DMS53 treated with DMSO at 0.1 percent for 48 hours (cell line): ENCODE measurements at regions not wholly inside any gene's neighbourhood (a gene's known extent, or its start where the extent isn't known, plus 50 kb on each side); places are given as distances from the start of the nearest gene placed in this dataset.
"Not testable (repeated sequence)": the region's sequence is repeated elsewhere in the genome, so short reads cannot be mapped to it uniquely, and the experiment has no call there.

ENCODE experiments used
- DNase-seq: peaks from one replicate; lab custom pipeline; 2025; ENCODE audit not compliant: unreplicated experiment; lab: John Stamatoyannopoulos, UW

DNA sequence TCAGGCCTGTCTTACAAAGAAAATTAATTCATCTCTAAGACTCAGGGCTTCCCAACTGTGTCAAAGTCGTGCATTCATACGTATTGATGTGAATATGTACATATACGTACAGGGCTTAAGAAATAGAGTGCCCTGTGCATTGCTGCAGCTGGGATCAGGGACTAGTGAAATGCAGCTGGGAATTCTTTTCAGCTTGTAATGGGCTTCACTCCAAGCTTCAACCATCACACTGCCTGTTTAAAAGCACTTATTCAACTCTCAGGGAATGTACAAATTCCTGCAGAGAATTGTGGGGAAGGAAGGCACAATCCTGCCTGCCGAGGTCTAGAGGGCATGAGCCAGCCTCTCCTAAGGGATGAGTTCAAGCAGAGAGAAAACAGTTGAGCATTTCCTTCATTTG lies 59.6 kb upstream of the MAN2A1 start:
- no peak for DNase-seq

DNA sequence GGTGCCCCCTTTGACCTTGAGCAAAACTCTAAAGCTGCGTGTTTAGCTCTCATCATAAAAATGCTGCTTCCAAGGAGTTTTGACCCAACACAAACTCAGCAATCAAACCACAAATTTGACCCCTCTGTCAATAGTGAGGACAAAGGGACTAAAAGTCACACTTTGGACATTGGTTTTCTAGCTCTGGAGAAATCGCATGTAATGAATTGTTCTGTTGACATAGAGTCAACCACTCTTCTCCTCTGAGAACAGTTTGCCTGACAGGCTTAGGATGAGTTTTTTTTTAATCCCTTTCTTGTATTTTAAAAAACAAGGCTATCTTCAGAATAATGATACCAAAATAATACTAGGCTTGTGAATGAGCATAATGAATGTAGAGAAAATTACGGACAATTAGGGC lies 61.1 kb upstream of the MAN2A1 start:
- DNase-seq: no peak

DNA sequence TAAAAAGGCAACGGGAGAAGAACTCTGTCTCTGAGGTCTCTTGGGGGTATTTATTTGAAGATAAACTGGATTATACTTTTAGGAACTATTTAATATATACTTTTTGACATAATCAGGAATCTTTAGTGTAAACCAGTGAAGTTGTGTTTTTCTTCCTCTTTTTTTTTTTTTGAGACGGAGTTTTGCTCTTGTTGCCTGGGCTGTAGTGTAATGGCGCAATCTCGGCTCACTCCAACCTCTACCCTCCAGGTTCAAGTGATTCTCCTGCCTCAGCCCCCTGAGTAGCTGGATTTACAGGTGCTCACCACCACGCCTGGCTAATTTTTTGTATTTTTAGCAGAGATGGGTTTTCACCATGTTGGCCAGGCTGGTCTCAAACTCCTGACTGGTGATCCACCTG lies 68.5 kb upstream of the MAN2A1 start:
- DNase-seq: not testable (repeated sequence)

DNA sequence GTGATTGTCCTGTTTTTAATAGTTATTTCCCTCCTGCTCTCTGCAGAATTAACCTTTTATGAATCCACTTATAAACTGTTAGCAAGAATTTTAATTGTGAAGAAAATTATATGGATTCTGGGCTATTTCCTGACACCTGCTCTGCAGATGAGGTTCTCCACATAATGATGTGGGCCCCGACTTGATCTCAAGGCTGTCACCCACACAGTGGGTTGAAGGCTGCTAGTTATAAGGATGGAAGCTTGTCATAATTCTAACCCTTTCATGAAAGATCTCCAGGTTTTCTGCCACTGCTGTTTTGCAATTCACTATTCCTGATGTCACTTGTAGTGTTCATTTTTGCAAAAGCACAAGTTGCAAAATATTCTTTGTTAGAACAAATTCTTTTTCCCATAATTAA lies 69.1 kb upstream of the MAN2A1 start:
- no peak for DNase-seq

DNA sequence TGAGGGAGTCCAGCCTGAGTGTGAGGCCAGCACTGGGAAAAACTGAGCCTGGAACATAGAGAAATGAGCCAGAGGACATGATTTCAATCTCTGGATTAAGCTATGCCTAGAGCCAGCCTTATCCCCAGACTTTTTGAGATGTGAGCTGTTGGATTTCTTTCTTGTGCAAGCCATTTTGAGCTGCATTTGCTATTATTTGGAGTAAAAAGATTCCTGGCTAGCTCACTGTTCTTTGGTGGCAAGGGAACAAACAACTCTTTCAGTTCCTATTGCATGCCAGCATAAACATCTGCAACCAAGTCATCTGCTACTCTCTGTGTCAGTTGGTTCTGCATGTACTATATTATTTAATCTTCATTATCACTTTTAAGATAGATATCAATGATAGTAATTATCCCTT lies 70.1 kb upstream of the MAN2A1 start:
- no peak for DNase-seq

DNA sequence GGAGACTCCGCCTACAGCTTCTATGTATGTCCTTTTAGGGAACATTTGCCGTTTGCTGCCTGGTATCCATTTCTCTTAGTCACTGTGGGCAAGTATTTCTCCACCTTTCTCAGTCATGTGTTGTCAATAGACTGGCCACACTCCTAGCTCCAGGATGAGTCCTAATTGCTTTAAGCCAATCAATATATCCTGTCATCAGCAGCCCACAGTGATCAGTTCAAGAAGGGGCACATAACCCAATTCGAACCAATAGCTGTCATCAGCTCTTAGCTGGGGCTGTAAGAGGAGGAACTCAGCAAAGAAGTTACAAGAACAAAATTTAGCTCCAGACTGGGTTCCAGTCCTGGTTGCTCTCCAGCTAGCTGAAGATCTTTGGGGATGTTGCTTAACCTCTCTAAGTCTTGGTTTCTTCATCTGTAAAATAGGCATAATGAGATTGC lies 70.7 kb upstream of the MAN2A1 start:
- DNase-seq: no peak

DNA sequence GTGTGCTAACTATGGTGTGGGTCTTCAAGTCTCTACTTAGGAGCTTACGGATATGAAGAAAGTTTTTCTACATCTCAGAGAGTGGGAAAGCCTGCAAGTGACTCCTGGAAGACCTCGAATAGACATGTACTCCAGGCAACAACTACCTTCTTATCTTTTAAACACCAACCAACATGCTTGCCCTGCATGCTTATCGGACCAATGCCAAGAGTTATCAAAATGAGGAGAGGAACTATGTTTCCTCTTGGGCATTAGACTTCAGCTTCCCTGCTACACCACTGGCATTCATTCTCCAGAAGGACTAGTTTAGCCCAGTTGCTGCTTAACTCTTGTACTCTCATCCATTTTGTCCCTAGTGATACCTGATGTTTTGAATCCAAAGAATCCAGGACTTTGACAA lies 74.7 kb upstream of the MAN2A1 start:
- no peak for DNase-seq

DNA sequence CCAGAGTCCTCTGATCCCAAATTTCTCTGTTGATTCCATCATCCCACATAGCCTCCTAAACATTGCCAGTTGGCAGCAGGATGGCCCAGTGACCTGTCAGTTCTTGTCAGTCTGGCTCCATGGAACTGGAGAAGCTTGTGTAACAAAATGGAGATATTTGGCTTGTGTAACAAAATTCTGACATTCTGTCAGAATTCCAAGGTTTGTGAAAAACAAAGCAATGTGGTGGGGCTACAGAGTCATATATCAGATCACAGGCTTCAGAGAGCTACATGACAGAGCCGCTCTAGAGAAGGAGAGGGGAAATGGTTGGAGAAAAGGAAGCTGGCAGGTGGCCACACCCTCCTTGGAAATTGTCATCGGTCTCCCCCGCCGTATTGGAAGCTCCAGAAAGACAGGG lies 75.4 kb upstream of the MAN2A1 start:
- DNase-seq: no peak

DNA sequence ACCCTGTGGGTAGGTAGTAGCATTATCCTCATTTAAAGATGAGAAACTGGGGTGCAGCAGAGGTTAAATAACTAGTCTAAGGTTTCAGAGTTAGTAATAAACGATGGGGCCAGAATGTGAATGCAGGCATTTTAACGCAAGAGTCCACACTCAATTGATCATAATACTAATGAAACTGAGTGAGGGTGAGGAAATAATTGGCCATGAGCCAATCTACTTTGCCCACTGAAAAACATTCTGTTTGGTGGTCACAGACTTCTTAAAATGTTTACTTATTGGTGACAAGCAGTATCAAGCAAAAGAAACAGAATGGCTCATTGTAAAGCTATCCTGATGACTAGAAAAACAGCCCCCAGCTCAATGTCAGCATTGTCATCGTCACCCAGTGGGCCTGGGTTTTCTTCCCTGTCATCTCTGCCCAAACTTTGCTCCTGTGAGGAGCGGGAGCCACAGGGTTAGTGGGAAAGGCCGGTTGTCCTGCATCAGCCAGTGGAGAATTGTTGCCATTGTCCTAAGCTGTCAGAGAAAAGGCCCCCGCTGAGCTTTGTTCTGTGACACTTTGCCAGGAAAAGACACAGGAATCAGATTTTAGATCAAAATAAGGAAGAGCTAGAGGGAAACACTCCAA lies 77.3 kb upstream of the MAN2A1 start:
- no peak for DNase-seq

DNA sequence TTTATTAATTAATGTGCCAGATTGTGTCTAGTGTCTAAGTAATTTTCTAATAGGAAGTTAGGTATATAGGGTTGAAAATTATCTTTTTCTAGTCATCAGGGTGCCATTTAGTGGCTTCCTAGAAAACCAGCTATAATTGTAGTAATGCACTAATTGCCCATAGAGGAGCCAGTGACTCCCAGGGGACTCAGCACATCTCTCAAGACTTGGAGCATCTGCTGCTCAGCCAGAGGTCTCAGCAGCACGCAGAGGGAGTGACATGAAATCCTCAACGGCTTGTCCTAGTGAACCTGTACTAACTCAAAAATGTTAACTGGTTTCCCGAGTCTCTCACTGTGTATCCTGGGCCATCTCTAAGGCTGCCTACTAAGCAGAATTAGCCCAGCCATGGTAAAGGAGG lies 78.2 kb upstream of the MAN2A1 start:
- no peak for DNase-seq

DNA sequence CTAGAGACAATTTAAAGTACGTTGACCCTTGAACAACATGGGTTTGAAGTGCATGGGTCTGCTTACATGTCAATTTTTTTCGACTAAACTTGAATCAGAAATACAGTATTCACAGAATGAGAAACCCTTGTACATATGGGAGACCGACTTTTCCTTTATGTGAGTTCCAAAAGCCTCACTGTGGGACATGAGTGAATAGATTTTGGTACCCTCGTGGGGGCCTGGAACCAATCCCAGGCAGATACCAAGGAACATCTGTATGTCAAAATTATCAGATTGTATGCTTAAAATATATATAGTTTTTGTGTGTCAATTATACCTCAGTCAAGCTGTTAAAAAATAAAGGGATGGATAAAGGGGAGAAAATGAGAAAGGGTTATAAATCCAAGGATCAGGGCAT lies 78.7 kb upstream of the MAN2A1 start:
- DNase-seq: no peak

DNA sequence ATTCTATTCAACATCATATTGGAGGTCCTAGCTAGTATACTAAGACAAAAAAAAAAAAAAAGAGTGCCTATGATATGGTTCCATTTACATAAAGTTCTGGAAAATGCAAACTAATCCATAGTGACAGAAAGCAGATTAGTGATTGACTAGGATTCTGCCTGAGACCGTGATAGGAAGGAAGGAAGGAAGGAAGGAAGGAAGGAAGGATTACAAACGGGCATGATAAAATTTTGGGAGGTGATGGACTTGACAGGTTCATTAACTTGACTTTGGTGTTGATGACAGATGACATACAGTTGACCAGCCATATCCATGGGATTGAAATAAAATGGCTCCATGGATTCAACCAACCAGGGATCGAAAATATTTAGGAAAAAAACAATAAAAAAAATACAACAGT lies 79.1 kb upstream of the MAN2A1 start:
- DNase-seq: no peak

DNA sequence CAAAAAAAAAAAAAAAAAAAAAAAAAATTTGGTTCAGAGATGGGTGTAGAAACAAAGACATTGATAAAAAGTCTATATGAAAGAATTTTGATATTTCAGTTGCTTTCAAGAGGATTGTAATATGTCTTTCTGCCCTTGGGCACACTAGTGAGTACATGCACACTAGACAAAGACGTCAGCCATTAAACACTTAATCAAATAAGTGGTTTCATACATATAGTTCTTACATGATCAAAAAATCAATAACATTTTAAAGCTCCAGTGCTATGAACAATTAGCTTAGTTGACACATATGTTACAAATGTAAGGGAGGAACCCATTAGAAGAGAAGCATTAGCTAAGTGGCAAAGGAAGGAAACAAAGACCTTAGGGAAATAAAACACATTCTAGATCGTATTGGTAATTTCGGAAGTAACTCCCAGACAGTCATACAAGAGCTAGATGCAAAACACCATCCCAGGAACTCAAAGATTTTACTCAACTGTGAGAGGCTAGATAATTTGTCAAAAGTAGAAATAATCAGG lies 84.5 kb upstream of the MAN2A1 start:
- no peak for DNase-seq

DNA sequence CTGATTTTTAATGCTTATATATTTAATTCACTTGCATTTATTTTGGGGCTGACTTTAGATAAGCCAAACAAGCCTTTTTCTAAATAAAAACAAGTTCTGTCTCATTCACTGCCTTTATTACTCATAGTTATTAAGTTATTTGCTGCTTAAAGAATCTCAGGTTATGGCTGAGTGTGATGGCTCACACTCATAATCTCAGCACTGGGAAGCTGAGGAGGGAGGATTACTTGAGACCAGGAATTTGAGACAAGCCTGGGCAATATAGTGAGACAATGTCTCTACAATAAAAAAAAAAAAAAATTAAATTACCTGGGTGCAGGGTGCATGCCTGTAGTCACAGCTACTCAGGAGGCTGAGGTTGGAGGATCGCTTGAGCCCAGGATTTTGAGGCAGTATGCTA lies 85.0 kb upstream of the MAN2A1 start:
- DNase-seq: no peak

DNA sequence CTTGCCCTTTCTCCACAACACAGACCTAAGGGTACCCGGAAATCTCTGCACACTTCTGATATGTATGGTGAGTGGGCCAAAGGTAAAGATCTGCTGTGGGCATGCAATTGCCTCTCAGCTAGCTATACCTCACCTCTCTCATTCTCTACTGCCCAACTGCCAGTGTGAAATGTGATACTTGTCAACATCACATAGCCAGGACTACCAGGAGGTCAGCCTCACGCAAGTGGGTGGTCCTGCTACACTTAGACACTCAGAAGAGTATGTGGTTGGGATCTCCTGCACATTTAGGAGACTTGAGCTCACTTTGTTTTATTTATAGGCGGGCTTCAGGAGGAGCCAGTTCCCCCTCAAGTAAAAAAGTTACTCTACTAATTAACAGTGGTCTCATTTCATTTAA lies 88.0 kb upstream of the MAN2A1 start:
- no peak for DNase-seq

DNA sequence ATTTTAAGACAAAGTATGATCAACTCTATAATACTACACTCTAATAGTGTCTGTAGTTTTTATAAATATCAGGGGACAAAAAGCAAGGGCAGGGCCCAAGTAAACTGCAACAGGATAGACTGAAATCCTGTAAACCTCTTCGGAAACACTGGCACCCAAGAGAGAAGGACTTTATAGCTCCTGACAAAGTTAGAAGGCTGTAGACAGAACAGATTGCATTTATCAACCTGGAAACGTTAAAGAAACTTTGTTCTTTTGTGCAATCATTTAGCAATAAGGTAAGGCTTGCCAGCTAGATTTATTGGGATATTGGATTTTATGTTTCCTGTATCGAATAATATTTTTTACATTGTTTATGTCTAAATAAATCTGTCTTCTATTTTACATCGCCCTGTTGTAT lies 91.8 kb upstream of the MAN2A1 start:
- no peak for DNase-seq

DNA sequence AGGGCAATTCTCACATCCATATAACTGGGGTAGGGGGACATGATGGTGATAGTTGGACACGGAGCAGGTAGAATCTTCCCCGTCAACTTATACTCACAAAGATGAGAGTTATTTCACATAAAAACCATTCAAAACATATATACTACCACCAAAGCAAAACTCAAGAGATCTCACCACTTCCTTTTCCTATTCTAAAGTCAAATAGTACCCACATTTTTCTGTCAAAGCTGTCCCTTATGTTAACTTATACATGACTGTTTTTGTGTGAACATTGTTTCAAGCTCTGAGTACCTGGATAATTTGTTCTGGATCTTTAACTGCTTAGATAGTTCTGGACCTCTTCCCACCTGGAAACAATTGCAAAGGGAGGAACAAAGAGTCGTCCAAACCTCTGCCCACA lies 95.5 kb upstream of the MAN2A1 start:
- no peak for DNase-seq

DNA sequence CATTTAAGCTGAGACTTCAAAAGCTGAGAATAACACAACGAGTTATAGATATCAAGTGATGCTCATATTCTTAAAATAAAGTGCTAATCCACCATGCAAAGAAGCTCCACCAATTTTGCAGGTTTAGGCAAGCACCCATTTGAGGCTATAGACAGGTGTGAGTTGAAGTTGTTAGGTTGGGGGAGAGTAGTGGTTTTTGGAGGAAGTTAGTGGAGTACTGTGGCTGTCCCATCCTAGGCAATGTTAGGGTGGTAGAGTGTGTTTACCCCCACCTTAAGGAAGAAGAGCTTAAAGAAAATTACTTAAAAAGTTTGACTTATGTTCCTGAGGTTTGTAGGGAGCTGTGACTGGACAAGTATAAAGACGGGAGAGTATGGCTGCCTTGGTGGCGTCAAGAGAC lies 98.9 kb upstream of the MAN2A1 start:
- DNase-seq: no peak

DNA sequence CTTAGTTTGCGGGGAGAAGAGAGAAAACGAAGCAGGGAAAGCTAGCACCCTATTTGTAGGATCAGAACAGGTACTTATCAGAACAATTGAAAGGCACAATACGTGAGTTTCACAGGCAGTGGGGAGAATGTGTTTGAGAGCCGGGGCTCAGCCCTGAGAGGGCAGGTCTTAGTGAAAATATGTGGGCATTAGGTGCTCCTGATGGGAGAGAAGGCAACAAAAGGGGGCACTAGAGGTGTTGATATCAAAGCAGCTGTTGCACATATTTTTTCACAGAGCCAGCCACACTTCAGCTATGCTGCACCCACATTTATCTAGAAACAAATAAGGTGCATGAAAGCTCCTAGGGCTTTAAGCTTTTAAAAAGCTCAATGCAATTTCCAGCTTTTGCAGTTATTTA lies 99.7 kb upstream of the MAN2A1 start:
- no peak for DNase-seq

DNA sequence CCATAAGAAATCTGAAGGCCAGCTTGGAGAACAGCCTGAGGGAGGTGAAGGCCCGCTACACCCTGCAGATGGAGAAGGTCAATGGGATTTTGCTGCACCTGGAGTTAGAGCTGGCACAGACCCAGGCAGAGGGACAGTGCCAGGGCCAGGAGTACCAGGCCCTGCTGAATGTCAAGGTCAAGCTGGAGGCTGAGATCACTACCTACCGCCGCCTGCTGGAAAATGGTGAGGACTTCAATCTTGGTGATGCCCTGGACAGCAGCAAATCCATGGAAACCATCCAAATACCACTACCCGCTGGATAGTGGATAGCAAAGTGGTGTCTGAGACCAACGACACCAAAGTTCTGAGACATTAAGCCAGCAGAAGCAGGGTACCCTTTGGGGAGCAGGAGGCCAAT lies 100.5 kb upstream of the MAN2A1 start:
- no peak for DNase-seq

DNA sequence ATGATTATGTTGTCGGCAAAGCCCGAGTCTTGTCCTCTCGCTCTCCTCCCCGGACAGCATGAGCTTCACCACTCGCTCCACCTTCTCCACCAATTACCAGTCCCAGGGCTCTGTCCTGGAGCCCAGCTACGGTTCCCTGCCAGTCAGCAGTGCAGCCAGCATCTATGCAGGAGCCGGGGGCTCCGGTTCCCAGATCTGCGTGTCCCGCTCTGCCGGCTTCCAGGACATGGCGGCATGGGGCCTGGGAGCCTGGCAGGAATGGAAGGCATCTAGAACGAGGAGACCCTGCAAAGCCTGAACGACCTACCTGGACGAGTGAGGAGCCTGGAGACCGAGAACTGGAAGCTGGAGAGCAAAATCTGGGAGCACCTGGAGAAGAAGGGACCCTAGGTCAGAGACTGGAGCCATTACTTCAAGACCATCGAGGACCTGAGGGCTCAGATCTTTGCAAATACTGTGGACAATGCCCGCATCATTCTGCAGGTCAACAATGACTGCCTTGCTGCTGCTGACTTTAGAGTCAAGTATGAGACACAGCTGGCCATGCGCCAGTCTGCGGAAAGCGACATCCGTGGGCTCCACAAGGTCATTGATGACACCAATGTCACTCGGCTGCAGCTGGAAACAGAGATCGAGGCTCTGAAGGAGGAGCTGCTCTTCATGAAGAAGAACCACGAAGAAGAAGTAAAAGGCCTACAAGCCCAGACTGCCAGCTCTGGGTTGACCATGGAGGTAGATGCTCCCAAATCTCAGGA lies 101.3 kb upstream of the MAN2A1 start:
- DNase-seq: no peak

DNA sequence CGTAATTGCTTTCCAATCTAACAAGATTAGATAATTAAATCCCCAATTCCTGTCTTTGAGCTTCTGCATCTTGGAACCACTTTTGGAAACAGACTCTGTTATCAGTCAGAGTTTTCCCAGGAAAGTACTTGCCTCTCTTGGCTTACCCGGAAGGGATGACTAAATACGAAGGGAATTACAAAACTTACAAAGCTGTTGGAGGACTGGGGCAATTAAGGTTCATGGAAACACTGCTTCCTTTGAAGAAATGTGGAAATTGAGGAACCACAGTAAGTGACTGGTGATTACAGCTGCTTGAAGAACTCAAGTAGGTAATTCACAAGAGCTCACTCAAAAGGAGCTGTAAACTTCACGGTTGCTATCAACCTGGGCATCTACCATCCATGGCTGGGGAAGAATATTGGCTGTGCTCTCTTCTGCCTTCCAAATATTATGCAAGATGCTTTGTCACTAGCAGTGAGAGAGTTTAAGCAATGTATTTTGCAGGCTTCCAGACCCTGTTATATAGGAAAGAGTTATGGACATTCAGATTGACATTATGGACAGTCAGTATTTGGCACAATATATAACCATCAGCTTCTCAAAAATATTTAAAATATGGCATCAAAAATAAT lies 104.6 kb upstream of the MAN2A1 start:
- no peak for DNase-seq
